KOPT-K1 (cell line): ENCODE measurements at regions not wholly inside any gene's neighbourhood (a gene's known extent, or its start where the extent isn't known, plus 50 kb on each side); places are given as distances from the start of the nearest gene placed in this dataset.

Experiments
- H3K27ac ChIP-seq: fragments of 200-600 bp; sonication (generic); 2 replicates; pipeline ENCODE4 v1.5.1; 2016; ENCODE audit warnings: antibody characterized with exemption, mild to moderate bottlenecking, low read depth, low read length; ENCODE audit not compliant: poor library complexity, severe bottlenecking
- H3K36me3 ChIP-seq: fragments of 200-600 bp; sonication (generic); 2 replicates; pipeline ENCODE4 v1.5.1; 2017; ENCODE audit warnings: antibody characterized with exemption, mild to moderate bottlenecking, low read length, moderate library complexity; ENCODE audit not compliant: insufficient read depth
- H3K9me3 ChIP-seq: fragments of 200-600 bp; sonication (generic); 2 replicates; pipeline ENCODE4 v1.5.1; 2017; ENCODE audit warnings: antibody characterized with exemption, low read length, mild to moderate bottlenecking; ENCODE audit not compliant: insufficient read depth, poor library complexity, severe bottlenecking

- no peaks in the 10 kb centered on the region for H3K9me3 ChIP-seq
- no peak overlapping the region for H3K27ac ChIP-seq
- no peaks in the 10 kb centered on the region for H3K36me3 ChIP-seq
Observed at GRCh38 chr2:196390243-196391148, 219.1 kb upstream of the STK17B start.

- H3K27ac ChIP-seq = no peak overlapping the region
- H3K36me3 ChIP-seq = no peaks in the 10 kb centered on the region
- no peaks in the 10 kb centered on the region for H3K9me3 ChIP-seq
Observed at GRCh38 chr2:196391149-196391479, 219.7 kb upstream of the STK17B start.

GRCh38 chr2:196399096-196399495, 227.7 kb upstream of the STK17B start:
- Histone ChIP-seq H3K27ac (no peak overlapping the region), H3K9me3 (no peaks in the 10 kb centered on the region), H3K36me3 (no peaks in the 10 kb centered on the region)

DNA sequence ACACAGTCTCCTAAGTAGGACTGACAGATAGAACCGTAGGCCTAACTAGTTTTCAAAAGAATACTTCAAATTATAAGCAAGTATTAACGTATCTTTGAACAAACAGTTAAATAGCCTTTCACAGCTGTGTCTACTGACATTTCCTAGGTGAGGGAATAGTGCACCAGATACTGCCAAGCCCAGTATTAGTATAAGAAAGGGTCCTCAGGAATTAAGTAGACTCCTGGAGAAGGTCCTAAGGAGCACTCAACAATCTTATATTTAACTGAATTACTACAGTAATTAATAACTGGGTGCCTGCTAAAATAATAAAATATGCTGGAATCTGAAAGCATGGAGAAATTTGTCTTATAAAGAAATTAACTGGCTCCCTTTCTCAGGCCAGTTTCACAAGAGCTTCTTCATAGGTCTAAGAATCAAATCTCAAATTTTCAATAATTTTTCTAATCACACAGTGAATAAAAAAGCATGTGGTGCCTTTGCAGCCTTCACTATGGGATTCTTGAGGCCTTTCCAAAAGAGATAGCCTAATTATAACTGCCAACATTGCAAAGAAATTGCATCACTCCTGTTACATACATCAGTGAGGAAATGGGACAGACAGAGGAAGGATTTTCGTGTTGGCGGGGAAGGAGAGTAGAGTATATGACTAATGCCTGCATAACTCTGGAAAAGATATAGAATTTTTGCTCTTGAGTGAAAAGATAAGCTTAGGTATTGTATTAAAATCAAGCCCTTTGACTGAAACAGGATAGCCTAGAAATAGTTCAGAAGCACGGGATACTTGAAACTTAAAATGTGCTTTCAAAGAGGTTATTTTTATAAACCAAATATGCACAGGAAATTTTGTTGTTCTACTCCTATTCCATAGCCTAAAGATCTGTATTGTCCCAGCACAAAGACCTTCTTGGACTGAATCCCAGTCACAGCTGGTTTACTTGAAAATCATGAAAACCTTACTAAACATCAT, 228.6 kb upstream of the STK17B start:
- no peaks in the 10 kb centered on the region for H3K36me3 ChIP-seq
- no peak overlapping the region for H3K27ac ChIP-seq
- no peaks in the 10 kb centered on the region for H3K9me3 ChIP-seq

DNA sequence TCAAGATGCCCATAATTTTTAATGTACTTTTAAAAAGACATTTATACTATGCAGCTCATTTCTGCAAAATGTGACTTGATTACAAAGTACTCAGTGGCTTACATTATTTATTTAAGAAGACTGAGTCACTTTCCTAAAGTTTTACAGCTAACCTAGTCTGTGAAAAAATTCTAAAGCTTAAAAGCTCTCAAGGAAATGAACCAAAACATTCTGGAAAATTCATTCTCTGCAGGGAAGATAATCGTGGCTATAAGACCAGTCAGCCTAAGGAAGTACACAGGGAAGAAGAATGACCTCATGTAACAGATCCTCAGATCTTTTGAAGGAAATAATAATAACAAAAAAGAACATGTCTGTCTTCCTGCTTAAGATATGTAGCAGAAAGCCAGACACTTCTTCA, 232.1 kb upstream of the STK17B start:
- no peak overlapping the region for H3K27ac ChIP-seq
- no peaks in the 10 kb centered on the region for H3K36me3 ChIP-seq
- H3K9me3 ChIP-seq = no peaks in the 10 kb centered on the region

- no peak overlapping the region for H3K27ac ChIP-seq
- no peaks in the 10 kb centered on the region for H3K36me3 ChIP-seq
Observed at GRCh38 chr2:196404276-196404675, 232.9 kb upstream of the STK17B start.

DNA sequence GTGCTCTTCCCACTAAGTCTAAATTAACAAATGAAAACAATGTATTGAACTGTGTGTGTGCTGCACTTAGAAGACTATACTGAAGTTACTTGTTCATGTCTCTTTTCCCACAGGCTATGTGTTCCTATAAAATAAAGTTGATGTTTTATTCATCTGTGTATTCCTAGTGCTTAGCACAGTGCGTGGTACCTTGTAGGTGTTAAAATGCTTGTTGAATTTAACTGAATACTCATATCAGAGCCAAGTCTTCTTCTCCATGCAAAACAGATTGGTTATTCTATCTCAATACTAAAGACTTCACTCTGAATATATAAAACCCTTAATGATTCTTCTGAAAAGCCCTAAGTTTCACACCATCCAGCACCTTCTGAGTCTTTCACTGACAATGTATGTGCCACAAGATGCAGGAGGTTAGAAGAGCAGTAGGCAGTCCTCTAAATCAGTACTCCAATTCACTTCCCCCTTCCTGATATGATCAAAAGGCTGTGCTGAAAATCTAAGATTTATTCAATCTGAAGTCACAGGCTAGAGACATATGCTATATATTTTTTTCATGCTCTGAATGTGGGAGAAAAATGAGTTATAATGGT, 231.7 kb upstream of the CCDC150 start:
- H3K36me3 ChIP-seq = no peaks in the 10 kb centered on the region
- no peak overlapping the region for H3K27ac ChIP-seq

More at GRCh38 chr2:196404276-196404675, 232.9 kb upstream of the STK17B start:
- H3K9me3 ChIP-seq = no peaks in the 10 kb centered on the region

DNA sequence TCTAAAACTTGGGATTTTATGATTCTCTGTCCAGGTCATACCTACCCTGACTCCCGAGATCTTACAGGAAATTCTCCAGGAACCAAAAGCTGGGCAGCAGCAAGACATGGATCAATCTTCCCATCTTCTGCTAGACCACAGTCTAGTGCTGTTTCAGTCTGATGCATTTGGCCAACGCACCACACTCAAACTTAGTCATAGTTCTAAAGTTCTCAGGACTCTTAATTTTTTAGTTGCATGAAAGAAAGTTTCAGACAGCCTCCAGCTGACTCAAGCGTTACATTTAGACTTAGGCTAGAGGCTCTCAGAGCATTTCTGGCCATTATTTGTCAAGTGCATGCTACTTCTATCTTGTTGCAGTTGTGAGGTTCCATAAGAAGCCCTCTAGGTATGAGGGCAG, 230.1 kb upstream of the CCDC150 start:
- H3K27ac ChIP-seq = no peak overlapping the region

More for the DNA sequence above, 231.7 kb upstream of the CCDC150 start:
- H3K9me3 ChIP-seq = no peaks in the 10 kb centered on the region

DNA sequence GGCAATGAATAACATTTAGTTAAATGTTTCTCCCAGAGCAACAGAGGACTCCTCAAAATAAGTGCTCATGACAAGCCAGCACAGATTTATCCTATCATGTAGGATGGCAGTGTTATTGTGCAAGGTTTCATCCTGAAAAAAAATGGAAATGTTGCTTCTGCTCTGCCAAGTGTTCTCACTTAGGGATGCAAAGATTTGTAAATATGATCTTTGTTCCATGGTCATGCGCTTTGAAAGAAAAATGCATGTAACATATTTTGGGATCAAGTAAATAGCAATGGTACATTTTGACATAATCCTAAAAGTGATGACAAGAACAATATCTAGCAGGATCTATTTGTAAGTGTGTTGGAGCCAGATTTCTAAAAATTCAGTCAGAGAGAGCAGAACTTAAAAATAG, 229.5 kb upstream of the CCDC150 start:
- no peak overlapping the region for H3K27ac ChIP-seq
- no peaks in the 10 kb centered on the region for H3K36me3 ChIP-seq

More for the DNA sequence above, 230.1 kb upstream of the CCDC150 start:
- Histone ChIP-seq H3K36me3 (no peaks in the 10 kb centered on the region), H3K9me3 (no peaks in the 10 kb centered on the region)

DNA sequence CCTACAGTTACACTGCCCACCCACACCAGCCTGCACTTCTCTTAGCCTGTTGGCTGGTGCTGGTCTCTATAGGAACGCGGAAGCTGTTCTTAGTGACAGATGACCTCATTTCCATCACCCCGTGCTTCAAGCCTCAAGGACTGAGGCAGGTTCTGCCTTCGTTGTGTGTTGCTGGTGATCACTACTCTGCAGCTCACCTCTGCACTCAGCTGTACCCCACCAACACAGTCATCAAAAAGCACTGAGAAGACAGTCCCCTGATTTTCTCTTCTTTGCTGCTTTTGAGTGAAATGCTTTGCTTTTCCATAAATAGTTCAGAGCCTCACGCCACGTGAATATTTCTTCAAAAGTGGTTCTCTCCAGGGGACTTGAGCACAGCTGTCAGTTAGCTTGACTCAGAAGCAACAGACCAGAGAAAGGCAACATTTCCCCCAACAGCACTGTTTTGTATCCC, 225.7 kb upstream of the CCDC150 start:
- H3K9me3 ChIP-seq = no peaks in the 10 kb centered on the region
- no peaks in the 10 kb centered on the region for H3K36me3 ChIP-seq
- no peak overlapping the region for H3K27ac ChIP-seq

More for the DNA sequence above, 229.5 kb upstream of the CCDC150 start:
- H3K9me3 ChIP-seq = no peaks in the 10 kb centered on the region

DNA sequence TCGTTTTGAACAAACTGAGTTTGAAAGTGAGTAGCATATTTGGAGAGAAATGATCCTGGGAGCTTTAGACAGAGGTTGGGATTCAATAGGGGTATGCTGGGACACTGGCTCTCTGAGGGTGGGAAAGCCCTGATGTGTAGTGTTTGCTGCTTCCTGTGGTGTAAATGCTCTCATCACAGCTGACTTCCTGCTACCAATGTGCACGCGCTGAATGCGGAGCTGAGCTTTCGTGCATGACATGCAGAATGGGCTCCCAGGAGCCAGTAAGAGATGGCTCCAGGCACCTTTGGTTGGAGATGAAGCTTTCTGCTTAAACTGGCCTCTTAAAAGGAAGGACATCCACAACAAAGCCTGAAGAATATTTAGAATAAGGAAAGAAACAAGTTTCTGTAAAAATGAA, 224.1 kb upstream of the CCDC150 start:
- Histone ChIP-seq H3K36me3 (no peaks in the 10 kb centered on the region), H3K27ac (peak overlapping the region; percentile 44), H3K9me3 (no peaks in the 10 kb centered on the region)

- H3K36me3 ChIP-seq = no peaks in the 10 kb centered on the region
- no peaks in the 10 kb centered on the region for H3K9me3 ChIP-seq
- no peak overlapping the region for H3K27ac ChIP-seq
Observed at GRCh38 chr2:196420143-196420542, 219.4 kb upstream of the CCDC150 start.

DNA sequence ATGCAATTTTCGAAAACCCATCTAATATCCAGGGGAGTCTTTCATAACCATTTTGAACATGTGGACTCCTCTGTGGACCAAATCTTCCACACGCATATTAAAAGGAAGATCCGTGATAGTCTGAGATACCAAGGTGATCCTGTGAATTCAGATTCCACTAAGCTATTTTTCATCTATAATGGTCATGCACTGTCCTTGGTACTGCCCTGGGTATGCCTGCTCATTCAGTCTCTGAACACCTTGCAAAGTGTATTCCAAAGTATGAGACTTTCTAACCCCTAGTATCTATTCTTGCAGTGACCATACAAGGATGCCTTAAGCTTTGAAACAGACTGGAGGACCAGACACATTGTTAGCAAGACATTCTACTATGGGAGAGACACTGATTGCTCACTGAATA, 217.6 kb upstream of the CCDC150 start:
- H3K27ac ChIP-seq = no peak overlapping the region
- H3K36me3 ChIP-seq = no peaks in the 10 kb centered on the region
- H3K9me3 ChIP-seq = no peaks in the 10 kb centered on the region

DNA sequence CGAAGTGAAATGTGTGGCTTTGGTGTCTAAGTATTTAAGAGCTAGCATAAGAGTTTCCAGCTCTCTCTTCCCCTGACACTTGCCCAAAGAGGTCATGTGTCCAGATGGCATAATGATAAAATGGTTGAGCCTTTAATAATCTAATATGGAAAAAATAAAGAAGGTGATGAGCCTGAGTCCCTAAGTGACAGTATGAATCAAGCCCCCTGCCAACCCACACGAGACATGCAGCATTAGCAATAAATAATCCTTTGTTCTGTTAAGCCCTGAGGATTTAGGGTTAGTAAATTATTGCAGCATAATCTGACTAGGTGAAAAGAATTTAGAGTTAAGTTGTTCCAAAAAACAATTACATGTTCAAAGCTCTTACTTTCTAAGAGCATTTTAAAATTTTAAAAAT, 217.2 kb upstream of the CCDC150 start:
- H3K9me3 ChIP-seq = no peaks in the 10 kb centered on the region
- no peak overlapping the region for H3K27ac ChIP-seq
- H3K36me3 ChIP-seq = no peaks in the 10 kb centered on the region

- H3K9me3 ChIP-seq = no peaks in the 10 kb centered on the region
- no peaks in the 10 kb centered on the region for H3K36me3 ChIP-seq
- no peak overlapping the region for H3K27ac ChIP-seq
Observed at GRCh38 chr2:196426122-196426521, 213.4 kb upstream of the CCDC150 start.
